CD4-positive, alpha-beta T cell treated with Interleukin-15 for 1 hour (primary cell): ENCODE measurements at regions not wholly inside any gene's neighbourhood (a gene's known extent, or its start where the extent isn't known, plus 50 kb on each side); places are given as distances from the start of the nearest gene placed in this dataset.

ENCODE experiments used
- DNase-seq: peaks from one replicate; pipeline ENCODE4 v3.0.0-alpha.2; 2020

GRCh38 chr21:20728691-20729090 is 269.5 kb upstream of the NCAM2 start:
- DNase-seq = no peak

- no peak for DNase-seq
Measured at GRCh38 chr21:20729376-20729775, 268.8 kb upstream of the NCAM2 start.

GRCh38 chr21:20730441-20730840 is 267.8 kb upstream of the NCAM2 start:
- no peak for DNase-seq

DNA sequence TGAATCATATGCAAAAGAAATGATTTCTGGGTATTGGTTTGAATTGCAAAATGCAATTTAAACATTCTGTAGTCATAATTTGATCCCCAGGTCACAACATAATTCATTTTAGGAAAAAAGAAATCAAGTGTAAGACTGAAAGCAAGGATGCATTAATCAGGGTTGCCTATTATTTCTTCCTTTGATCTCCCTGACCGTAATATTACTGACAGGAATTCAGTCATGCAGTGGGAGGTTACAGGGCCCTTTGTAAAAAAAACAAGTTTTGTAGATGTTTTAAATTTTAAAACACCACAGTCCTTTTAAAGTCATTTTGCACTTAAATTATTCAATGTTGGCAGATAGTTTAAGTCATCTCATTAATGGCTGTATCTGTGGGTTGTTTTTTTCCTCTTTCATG is 263.0 kb upstream of the NCAM2 start:
- no peak for DNase-seq

GRCh38 chr21:20737227-20737913 is 260.8 kb upstream of the NCAM2 start:
- DNase-seq = no peak

DNA sequence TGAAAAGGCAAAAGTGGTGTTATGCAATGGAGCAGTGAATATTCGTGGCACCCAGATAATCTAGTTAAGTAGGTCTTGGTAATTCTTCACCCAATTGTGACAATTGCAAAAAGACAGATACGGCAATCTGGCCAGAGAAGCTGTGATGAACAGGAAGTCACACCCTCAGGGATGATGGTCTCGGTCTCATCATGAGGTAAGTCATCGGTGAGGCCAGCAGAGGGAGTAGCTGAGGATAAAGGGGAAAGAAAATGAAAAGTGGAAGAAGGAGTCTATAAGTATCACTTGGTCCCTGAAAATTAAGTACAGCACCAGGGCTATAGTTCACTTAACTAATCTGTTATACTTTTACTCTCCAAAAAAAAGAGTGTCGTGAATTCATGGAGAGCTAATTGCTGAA is 258.8 kb upstream of the NCAM2 start:
- no peak for DNase-seq

DNA sequence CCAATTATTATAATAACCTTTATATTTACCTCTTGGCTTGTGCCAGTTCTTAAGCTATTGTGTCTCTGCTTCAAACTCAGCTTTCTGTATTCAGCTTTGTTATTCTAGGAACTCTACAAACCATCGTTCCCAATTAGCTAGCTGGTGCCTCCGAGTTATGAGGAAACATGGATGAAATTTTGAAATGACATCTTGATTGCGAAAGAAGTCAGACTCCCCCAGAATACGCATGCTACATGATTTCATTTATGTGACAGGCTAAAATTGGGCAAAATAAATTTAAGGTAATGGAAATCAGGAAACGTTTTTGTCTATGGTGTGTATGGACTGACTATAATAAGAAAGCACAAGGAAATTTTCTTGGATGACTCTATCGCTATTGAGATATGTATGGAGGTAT is 256.8 kb upstream of the NCAM2 start:
- DNase-seq = no peak

DNA sequence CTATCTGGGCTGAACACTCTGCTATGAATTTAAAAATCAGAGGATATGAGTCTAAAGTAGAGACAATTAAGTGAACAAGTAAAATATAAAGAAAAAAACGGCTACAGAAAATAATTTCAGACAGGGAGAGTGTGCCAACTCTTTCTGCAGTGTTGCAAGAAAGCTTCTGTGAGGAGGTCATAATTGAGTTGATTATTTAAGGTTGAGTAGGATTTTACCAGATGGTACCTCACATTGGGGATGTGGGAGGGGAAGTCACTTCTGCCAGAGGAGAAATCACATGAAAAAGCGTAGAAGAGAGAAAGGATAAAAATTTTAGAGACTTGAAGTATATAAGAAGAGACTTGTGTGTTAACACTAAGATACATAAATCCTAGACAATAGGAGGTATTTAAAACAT is 238.0 kb upstream of the NCAM2 start:
- DNase-seq = no peak

GRCh38 chr21:20774737-20775136 is 223.5 kb upstream of the NCAM2 start:
- DNase-seq = no peak

DNA sequence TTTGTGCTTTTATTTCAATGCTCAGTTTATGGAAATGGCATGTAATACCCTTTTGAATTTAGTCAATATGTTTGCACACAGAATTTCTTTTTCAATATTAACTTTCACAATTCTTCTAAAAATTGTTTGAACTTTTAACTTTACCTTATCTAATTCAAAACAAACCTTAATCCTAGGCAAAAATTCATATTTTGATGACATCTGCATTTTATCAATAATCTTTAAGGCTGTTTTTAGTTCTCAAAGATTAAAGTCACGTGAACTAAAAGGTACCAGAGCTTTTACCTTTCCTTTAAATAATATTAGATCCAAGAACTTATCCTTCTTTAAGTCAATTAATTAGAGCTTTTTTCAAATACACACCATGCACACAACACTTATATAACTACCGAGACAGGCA is 218.9 kb upstream of the NCAM2 start:
- no peak for DNase-seq

- DNase-seq = no peak
Measured at GRCh38 chr21:20783611-20784010, 214.6 kb upstream of the NCAM2 start.

DNA sequence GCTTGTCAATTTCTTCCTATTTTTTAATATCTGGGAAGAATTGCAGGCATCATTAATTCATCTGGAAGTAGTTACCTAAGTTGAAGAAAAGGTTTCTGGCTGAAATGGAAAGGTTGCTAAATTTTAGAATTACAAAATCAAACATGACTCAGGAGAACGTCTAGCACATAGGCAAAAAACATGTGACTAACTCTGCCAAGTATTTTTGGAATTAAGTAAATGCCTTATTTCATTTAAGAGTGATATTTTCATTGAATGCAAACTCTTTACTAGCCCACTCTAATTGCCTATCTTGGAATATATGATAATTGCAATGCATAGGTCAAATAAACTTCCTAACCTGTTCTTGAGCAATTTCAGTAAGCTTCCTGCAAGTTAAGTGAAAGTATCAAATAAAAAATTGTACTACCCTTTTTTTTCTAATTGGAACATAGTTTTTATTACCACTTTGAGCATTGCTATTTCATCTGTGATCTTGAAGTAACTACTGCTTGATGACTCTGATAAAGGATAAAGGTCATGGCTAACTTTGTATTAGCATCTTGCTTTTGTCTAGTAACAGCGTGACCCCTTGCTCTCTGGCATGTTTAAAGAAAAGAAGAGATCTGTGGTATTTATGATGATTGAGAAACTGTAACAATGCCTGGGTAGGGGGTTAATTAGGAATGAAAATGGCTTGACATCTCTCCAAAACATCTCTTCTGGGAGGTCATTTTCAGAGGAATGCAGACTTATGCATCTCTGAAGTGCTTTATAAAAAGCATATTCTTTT is 208.3 kb upstream of the NCAM2 start:
- no peak for DNase-seq

DNA sequence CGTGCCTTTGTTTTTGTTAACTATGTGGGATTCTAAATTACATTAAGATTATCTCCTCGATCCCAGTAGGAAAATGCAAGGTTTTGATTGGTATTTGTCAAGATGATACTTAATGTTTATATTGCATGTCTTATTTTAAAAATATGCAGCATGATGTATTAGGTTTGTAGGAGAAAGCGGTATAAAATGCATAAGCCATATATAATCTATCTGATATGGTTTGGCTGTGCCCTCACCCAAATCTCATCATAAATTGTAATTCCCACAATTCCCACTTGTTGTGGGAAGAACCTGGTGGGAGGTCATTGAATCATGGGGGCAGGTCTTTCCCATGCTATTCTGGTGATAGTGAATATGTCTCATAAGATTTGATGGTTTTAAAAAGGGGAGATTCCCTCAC is 198.1 kb upstream of the NCAM2 start:
- no peak for DNase-seq

- DNase-seq = no peak
Measured at GRCh38 chr21:20802201-20802600, 196.0 kb upstream of the NCAM2 start.

GRCh38 chr21:20802631-20803260 is 195.5 kb upstream of the NCAM2 start:
- no peak for DNase-seq

GRCh38 chr21:20811702-20812101 is 186.5 kb upstream of the NCAM2 start:
- DNase-seq = no peak

- no peak for DNase-seq
Measured at GRCh38 chr21:20814090-20814489, 184.1 kb upstream of the NCAM2 start.

- DNase-seq = no peak
Measured at GRCh38 chr21:20822666-20823065, 175.5 kb upstream of the NCAM2 start.

DNA sequence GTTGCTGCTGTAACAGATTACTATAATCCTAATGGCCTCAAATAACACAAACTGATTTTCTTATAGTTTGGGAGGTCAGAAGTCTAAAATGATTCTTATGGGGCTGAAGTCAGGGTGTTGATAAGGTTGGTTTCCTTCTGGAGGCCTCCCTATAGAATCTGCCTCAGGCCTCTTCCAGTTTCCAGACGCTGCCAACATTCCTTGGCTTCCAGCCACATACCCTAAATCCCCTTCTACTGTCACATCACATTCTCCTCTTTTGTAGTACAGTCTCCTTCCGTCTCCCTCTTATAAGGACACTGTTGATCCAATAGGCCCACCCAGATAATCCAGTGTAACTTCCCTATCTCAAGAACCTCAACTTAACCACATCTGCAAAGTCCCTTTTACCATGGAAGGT is 145.3 kb upstream of the NCAM2 start:
- DNase-seq = no peak

GRCh38 chr21:20856926-20857325 is 141.3 kb upstream of the NCAM2 start:
- DNase-seq = no peak

- DNase-seq = no peak
Measured at GRCh38 chr21:20874202-20874601, 124.0 kb upstream of the NCAM2 start.

GRCh38 chr21:20875742-20876141 is 122.5 kb upstream of the NCAM2 start:
- DNase-seq = no peak

DNA sequence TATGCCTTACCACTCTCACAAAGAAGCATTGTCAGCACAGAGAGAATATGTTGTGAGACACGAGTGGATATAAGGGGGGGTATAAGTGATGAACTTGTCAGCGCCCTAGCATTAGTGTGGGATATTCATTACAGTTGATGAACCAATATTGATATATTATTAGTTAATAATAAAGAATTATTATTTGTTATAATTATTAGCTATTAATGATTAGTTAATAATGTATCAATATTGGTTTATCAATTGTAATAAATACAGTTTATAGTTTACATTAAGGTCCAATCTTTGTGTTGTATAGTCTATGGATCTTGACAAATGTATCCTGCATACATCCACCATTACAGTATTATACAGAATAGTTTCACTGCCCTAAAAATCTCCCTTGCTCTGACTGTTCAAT is 120.2 kb upstream of the NCAM2 start:
- DNase-seq = no peak
